NCI-H1930 (cell line): ENCODE measurements at regions not wholly inside any gene's neighbourhood (a gene's known extent, or its start where the extent isn't known, plus 50 kb on each side); places are given as distances from the start of the nearest gene placed in this dataset.

ENCODE experiments used
- DNase-seq, 2 experiments: peaks; one replicate each; lab custom pipeline; 2025; lab: John Stamatoyannopoulos, UW

DNA sequence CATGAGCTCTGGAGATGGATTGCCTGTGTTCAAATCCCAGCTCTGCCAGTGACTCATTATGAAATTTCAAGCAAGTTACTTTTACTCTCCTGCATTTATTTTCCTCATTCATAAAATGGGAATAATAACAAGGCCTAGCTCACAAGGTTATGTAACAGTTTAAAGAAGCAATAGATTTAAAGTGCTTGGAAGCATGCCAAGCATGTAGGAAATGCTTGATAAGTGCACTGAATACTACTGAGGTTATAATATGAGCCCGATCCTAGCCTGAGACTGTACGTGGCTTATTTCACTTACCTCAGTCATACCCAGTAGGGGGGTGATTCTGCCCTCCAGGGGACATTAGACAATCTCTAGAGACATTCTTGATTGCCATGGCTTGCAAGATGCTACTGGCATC, 734.1 kb upstream of the WWC1 start:
- no peak for DNase-seq

DNA sequence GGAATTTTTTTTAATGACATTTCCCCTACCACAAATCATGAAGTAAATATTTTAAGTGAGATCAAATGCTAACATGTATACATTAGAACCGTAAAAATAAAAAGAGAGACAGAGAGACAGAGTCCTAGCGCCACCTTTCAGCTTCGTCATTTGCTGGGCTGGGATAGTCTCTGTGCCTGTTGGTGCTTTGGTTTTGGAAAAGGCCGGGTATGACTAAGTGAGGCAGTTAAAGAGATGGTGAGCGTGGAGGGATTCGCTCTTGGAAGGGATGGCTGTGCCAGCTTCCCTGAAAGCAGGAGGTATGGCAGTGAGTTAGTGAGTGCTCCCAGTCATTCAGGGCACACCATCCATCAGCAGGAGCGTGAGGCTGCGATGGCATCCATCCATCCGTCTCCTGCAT, 729.6 kb upstream of the WWC1 start:
- DNase-seq: no peak

DNA sequence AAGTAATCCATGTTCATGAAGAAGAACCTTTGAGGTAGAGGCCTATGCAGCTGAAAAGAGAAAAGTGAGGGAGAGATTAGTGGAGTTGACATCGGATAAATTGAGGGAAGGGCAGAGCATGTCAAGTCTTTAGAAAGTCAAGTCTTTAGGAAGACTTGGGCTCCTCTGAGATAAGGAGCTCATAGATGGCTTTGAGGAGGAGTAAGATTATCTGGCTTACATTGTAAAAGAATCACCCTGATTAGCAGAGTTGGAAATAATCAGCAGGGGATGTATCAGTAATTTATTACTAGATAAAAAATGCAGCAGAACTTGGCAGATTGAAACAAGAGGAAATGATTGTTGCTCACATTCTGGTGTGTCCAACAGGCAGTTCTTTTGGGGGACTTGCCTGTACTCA, 727.2 kb upstream of the WWC1 start:
- no peak for DNase-seq

DNA sequence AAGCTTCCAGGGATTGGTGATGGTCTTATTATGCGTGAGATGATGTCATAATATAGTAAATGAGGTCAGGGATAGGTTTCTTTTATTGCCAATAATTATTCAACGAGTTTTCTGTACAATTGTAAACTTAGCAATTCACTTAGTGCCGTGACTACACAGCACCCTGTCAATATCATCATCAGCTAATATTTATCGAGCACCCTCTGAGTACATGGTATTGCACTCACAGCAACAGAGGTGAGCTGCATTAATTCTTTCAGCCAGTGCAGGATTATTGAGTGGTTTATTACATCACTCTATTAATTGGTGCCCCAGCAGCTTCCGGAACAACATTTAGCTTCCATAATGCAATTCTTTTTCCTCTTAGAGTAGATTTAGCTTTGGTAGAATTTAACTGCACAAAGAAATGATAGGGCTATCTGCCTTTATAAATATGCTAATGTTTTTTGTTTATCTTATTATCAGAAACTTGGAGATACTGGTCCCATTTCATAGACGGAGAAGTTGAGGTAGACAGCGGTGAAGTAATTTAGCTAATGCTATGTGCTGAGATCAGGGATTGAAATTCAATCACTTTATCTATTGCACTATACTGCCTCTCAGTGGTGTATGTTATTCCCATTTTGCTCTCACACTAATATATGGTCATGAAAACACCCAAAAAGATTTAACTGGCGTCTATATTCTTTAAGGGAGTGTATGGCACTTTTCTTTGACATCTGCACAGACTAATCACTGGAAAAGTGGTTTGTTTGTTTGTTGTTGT, 726.1 kb upstream of the WWC1 start:
- DNase-seq: no peak

GRCh38 chr5:167570431-167570830, 721.0 kb upstream of the WWC1 start:
- no peak for DNase-seq

GRCh38 chr5:167571824-167572223, 719.6 kb upstream of the WWC1 start:
- no peak for DNase-seq

DNA sequence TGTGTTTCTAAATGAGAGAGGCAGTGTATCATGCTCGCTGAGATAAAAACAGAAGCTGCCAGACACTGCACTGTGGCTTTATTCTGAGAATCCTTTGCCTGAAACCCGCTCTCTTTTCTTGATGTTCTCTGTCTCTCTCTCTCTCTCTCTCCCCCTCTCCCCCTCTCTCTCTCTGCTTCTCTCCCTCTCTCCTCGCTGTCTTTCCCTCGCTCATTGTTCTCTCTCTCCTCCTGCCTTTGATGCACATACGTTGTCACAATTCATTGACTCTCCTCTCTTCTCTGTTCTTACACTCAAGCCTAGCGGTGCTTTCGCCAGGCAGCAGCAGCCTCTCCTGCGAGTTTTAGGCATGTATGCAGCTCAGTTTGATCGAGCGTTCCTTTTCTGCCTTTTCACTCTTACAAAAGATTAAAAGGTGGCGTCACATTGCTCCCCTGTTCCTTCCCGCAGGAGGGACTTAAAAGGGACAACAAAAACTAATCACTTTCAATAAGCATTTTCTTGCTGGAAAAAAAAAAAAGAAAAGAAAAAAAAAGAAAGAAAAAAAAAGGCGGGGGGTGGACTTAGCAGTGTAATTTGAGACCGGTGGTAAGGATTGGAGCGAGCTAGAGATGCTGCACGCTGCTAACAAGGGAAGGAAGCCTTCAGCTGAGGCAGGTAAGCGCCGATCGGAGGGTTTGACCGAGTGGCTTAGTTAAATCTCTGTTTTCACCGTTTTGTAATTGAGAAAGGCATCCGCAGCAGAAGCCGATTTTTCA, 717.9 kb upstream of the WWC1 start:
- no peak for DNase-seq

- no peak for DNase-seq
These were observed 717.0 kb upstream of the WWC1 start for GRCh38 chr5:167574464-167574863.

GRCh38 chr5:167575330-167575729, 716.1 kb upstream of the WWC1 start:
- no peak for DNase-seq

DNA sequence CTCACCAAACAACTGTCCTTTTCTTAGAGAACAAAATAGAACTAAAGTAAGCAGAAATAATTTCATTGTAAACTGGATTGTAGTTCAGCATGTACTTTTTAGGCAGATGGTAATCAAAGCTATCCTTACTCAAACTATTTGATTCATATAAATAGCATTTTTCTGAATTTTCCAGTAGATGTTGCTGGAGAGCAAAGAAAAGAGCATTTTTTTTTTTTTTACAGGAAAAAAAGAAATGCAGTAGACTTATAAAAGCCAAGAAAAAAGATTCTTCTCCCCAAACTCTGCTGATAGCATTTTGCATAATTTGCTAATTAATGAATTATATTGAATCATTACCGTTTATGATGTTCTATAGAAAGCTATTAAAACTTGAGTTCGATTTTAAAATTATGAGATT, 715.3 kb upstream of the WWC1 start:
- DNase-seq: no peak

- no peak for DNase-seq
These were observed 714.5 kb upstream of the WWC1 start for GRCh38 chr5:167576897-167577296.

- no peak for DNase-seq
These were observed 713.8 kb upstream of the WWC1 start for GRCh38 chr5:167577616-167578015.

GRCh38 chr5:167578977-167579692, 712.3 kb upstream of the WWC1 start:
- DNase-seq: no peak

DNA sequence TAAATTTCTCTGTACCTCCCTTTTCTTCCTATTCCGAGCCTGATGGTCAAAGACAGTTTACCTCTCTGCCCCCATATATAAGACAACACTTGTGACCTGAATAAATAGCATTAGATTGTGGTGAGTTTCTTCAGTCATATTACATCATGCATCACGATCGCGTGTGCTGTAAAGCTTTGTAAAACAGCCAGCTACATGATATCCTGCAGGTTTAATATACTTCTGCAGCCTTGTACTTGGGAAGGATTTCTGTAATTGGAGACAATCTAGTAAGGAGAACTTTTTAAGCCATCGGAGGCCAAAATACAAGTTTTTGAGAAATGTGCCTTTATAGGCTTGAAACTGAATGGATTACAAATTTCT, 711.8 kb upstream of the WWC1 start:
- DNase-seq: no peak

GRCh38 chr5:167580608-167581007, 710.8 kb upstream of the WWC1 start:
- DNase-seq: no peak

- no peak for DNase-seq
These were observed 709.2 kb upstream of the WWC1 start for GRCh38 chr5:167582283-167582682.

DNA sequence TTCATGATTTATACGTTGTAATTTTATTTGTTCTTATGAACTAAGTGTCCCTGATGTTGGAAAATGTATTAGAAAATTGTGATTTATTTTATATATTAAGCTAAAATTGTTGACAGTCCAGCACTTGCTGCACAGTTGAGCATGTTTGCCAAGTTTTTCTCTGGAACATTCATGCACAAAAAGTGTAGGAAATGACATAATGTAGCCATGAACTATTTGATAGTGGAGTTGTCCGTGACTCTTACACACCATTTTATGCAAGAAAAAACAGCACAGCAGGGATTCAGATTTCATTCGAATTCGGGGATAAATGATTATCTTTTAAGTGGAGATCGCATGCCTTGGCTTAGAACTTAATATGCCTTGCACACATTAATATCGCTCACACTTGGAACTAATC, 708.6 kb upstream of the WWC1 start:
- no peak for DNase-seq

GRCh38 chr5:167585184-167585583, 706.3 kb upstream of the WWC1 start:
- no peak for DNase-seq

- DNase-seq: peak; percentile 11 to 15
These were observed 703.5 kb upstream of the WWC1 start for GRCh38 chr5:167587772-167588437.

DNA sequence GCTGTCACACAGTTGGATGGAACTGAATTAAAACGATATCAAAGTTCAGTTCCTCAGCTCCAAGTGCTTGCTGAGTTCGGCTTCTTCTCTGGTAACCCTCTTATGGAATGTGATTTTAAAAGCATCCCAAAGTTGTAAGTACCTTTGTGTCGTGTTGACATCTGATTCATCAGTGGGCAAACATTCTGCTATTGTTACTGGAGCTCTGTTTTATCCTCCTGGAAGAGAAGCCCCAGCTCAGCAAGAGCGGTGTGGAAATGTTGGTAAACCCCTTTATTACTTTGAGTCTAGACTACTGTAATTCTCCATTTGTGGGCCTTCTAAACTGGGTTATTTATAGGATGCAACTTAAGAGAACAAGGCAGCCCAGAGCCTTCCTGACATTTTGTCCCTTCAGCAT, 699.3 kb upstream of the WWC1 start:
- no peak for DNase-seq

- DNase-seq: no peak
These were observed 698.0 kb upstream of the WWC1 start for GRCh38 chr5:167593329-167594060.

DNA sequence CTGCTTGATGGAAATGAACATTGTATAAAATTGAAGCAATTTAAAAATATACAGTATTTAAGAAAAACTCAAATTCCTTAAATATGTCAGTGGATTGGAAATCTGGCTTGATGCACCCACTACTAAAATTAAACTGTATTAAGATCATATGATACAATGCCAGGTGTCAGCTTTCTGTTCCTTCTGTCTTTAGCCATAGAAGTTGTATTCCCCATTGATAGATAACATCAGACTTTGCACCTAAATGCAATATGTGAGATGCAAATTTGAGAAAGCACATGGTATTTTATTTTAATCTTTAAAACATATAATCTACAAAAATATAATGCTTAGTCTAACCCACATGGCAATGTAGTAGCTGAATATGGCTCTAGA, 697.4 kb upstream of the WWC1 start:
- no peak for DNase-seq
